ELR (cell line): ENCODE measurements at regions not wholly inside any gene's neighbourhood (a gene's known extent, or its start where the extent isn't known, plus 50 kb on each side); places are given as distances from the start of the nearest gene placed in this dataset.
A peak's percentile ranks its signal among the peaks of the same experiment; 100 is the strongest.

Source experiments
- DNase-seq: peaks from one replicate; pipeline ENCODE4 v3.0.0-alpha.2; 2015; ENCODE audit warnings: low read depth

DNA sequence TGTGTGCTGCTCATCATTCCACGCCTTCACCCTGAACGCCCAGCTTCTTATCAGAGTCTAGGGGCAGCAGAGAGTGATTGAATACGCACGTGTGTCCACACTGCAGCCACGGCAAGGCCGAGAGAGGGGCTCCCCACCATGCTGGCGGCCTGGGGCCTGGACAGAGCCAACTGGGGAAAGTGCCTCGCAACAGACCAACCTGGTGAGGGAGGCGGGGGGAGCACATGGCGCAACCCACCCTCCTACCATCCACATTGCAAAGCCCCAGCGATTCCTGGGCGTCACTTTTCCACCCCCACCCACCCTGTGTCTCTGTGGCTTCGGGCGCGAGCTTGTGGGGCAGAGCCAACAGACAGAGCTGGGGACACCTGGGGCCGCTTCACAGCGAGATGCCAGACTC is 66.4 kb upstream of the DUSP22 start:
- DNase-seq: no peak

DNA sequence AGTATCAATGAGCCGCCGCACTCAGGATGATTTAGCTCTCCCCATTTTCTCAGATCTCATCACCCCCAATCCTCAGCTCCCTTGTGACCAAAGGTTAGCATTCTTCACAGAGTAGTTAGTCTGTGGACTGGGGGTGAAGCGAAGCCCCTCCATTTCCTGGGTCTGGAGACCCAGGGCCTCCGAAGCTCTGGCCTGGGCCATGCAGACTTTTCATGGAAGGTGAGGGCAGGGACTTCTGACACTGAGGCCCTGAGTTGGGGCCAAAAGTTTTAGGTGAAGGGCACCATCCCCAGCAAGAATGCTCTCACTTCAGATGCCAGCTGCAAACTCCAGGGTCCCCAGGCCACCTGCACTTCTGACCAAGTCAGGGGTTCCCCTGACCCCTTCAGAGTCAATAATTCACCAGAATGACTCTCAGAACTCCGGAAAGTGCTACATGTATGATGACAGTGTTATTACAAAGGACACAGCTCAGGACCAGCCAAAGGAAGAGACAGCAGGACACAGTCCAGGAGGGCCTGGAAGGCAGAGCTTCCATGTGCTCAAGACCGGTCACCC is 65.7 kb upstream of the DUSP22 start:
- no peak for DNase-seq

DNA sequence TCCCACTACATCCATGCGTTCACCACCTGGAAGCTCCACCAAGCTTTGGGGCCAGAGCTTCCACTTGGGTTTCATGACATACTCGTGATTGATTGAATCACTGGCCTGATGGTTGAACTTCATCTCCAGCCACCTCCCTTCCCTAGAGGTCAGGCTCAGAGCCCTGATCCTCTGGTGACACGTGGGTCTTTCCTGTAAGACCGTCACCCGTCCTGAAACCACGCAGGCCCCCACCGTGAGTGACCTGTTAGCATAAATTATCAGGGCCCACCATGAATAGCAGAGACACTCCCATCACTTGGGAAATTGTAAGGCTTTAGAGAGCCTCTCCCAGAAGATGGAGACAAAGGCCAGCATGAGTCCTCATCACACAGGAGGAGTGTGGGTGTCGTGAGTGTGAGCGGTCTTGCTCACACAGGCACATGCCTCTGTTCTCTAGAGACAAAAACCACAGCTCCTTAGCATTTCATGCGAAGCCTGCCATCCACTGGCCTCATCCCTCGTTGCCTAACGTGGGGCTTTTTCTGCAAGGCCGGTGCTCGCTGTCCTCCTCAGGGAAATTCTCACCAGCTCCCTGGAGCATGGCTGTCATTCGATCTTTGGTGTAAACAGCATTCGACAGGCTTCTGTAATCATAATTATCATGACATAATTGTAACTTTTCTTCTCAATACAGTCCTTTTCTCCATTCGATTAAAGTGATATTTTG is 65.1 kb upstream of the DUSP22 start:
- DNase-seq: no peak

DNA sequence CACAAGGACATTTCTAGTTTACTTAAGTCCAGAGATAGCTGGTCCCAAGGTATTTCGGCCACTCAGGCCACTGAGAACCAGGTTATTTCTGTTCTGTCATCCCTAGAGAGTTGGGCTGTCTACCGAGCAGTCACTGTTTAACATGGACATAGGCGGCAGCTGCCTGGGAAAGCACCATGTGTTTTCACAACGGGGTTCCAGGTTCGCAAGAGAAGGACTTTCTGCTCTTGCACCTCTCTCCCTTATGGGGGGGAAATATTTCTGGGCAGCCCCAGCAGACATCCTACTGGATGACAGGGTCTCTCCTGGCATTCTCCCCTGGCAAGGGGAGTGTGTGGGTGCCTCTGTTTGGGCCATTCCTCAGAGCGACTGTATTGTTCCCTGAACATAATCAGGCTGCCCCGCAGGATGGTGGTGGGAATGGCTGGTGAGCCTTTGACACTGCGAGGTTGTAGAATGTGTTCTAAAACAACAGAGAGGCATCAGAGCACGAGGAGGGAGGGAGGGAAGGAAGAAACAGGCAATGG is 64.4 kb upstream of the DUSP22 start:
- no peak for DNase-seq

DNA sequence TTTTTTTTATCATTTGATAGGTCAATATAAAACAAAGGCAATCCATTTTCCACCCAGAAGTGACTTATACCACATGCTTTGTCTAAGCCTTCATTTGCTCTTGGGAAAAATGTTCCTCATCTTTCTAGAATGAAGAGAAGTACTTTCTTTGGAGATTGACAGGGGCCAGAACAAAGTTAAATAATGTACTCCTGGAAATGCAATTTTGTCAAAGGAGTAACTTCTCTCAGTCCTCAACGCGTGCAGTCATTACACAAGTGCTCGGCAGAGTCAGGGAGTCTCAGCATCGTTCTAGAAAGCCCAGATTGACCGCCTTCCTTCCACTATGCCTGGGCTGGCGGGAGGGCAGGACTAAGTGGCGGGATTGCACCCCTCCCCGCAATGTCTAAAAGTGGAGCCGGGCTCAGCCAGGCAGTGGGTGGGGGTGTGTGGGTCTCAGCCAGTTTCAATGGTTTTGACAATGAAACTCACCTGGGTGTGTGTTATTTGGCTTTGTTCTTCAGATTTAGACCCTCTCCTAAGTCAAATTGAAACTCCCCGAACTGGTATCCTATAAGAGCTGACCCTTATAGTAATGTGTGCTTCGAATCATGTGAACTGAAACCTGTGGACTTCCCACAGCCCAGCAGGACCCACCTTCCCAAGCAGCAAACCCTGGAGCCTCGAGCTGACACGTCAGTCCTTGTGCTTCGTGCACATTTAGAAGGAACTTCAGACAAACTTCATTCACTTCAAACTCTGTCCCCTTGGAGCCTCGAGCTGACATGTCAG is 63.2 kb upstream of the DUSP22 start:
- no peak for DNase-seq

DNA sequence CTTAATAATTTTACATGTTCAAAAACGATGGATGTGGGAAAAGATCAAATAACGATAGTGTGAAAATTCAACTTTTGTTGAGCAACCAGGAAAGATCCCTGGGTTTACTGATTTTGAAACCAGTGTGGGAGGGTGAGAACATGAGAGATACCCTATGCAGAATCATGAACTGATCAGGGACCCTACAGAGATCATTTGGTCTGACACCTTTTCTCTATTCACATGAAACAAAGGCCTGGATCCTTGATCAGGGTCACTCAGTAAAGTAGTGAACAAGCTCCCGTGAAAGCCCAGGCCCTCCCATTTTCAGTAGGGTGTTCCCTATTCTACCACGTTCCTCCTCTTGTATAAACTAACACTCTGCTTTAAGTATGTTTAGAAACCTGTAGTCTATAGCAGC is 60.5 kb upstream of the DUSP22 start:
- no peak for DNase-seq

DNA sequence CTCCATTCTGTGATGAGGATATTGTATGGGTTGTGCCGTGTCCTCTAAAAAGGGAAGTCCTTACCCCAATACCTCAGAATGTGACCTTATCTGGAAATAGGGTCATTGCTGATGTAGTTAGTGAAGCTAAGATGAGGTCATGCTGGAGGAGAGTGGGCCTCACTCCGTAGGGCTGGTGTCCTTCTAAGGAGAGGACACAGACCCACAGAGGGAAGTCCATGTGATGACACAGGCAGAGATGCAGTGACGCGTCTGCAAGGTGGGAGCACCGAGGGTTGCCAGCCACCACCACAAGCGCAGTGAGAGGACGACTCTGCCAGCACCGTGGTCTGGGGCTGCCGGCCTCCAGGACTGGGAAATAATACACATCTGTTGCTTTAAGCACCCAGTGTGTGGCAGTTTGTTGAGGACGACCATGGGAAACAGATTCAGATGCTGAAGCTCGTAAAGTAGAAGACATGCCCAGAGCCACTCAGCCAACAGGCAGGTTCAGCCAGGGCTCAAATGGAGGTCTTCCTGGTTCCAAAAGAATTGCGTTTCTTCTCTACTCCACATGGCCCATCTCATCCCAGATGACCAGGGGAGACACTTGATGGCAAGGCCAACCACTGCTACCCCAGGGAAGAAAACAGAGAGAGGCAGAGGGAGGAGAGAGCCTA is 59.2 kb upstream of the DUSP22 start:
- DNase-seq: no peak

DNA sequence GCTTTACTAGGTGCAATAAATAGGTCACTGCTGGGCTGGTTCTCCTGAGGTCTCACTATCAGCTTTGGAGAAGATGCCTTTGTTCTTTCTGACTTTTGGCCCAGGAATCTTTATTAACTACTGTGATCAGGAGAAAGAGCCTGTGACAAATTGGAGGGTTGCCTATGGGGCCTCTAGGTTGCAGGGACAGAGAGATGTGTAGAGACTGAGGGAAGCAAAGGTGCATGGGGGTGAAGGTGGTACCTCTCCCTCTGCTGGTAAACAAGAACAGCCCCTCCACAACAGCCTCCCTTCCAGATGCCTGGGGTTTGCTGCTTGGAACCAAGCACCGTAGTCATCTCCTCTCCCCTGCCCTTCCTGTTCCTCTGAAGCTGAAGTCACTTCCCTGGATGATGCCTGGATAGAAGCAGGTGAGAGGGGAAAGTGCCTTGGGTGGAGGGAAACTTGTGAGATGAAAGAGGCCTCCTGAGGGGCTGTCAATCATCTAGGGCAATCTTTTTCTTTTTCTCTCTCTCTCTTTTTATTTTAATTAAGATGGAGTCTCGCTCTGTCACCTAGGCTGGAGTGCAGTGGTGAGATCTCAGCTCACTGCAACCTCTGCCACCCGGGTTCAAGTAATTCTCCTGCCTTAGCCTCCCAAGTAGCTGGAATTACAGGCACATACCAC is 57.4 kb upstream of the DUSP22 start:
- no peak for DNase-seq

DNA sequence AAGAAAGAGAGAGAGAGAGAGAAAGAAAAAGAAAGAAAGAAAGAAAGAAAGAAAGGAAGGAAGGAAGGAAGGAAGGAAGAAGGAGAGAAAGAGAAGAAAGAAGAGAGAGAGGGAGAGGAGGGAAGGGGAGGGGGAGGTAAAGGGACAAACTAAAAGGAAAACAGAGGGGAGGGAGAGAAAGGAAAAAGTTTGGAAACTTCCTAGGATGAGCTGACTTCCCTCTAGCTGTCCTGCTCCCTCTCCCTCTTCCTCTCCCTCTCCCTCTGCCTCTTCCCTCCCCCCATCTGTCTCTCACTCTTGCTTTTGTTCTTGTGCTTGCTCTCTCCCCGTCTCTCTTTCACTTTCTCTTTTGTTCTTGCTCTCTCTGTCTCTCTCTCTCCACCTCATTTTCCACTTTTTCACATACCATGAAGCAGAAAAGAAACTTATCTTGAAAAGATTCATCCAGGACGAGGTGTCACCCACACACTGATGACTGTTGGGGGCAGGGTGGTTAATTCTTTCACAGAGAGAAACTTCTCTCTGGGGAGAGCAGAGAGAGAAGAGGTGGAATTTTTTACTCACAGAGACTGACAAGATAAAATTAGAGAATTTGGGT is 56.4 kb upstream of the DUSP22 start:
- peak; percentile 31 for DNase-seq

DNA sequence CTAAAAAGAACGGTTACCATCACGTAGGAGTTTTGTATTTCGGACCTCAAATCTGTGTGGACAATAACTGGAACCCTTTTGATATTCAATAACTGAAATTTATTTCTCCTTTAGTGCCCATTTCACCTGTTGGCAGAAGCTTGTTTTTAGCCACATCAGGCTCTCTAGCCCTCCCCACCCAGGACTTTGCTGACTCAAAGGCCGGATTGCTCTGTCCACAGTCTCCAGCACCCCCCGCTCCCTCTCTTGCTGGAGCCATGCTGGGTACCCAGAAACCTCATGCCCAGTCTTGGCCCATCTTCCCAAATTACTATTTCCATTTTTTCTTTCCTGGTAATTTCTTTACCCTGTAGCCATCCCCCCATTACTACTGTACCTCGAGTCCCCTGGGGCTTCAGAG is 55.8 kb upstream of the DUSP22 start:
- DNase-seq: no peak

DNA sequence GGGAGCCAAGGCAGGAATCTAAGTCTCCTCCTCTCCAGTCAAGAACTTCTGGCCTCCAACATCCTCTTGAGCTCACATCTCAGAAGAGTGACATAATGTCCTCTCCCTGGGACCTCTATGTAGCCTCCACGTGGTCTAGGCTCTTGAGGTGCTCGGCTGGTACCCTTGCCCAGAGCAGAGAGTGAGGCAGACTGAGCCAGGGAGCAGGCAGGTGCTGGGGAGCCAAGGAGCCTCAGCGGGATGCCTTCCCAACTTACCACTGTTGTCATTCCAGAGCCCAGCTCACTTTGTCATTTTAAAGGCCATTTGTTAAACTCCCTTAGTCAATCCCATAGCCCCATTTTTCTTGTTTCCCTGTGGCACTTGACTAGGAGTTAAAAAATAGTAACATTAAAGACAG is 52.1 kb upstream of the DUSP22 start:
- no peak for DNase-seq

DNA sequence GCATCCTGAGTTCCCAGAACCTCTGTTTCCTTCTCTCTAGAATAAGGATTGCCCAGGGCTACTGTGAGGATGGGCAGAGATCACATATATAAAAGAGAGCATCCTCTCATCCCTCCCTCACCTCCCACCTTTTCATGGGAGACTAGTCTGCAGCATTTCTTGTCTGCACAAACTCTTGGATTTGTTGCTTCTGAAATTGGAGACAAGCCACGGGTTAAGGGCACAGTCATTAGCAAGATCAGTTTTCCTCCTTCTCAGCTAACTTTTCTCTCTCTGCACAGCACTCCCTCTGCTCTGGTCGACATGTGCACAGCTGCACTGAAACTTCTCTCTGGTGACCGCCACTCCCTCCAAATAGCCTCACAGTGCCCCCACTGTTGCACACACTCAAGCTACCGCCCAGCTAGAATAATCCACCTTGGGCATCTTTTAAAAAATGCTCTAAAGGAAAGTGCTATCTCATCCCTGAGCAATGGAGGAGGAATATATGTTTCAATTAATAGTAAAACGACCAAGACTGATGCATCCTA is 50.9 kb upstream of the DUSP22 start:
- DNase-seq: no peak
